ENCODE measurements at regions not wholly inside any gene's neighbourhood (a gene's known extent, or its start where the extent isn't known, plus 50 kb on each side); places are given as distances from the start of the nearest gene placed in this dataset.
"Not testable (repeated sequence)": the region's sequence is repeated elsewhere in the genome, so short reads cannot be mapped to it uniquely, and the experiment has no call there.

- intact Hi-C loops (cut with DNase I, micrococcal nuclease), result no loop called here
- no peak for TF ChIP-seq CTCF (IDR thresholded peaks at IDR 0.05)
- no peak for DNase-seq
- Histone ChIP-seq H3K36me3 (ENCODE audit: low read depth) (no peaks in the 10 kb centered on the region), H3K4me3 (no peak overlapping the region), H3K9me3 (no peaks in the 10 kb centered on the region), H3K4me1 (ENCODE audit: low read depth) (no peaks in the 10 kb centered on the region)
- no peak for ATAC-seq
These were observed 286.3 kb upstream of the CELF2 start for GRCh38 chr10:10731366-10731765.

DNA sequence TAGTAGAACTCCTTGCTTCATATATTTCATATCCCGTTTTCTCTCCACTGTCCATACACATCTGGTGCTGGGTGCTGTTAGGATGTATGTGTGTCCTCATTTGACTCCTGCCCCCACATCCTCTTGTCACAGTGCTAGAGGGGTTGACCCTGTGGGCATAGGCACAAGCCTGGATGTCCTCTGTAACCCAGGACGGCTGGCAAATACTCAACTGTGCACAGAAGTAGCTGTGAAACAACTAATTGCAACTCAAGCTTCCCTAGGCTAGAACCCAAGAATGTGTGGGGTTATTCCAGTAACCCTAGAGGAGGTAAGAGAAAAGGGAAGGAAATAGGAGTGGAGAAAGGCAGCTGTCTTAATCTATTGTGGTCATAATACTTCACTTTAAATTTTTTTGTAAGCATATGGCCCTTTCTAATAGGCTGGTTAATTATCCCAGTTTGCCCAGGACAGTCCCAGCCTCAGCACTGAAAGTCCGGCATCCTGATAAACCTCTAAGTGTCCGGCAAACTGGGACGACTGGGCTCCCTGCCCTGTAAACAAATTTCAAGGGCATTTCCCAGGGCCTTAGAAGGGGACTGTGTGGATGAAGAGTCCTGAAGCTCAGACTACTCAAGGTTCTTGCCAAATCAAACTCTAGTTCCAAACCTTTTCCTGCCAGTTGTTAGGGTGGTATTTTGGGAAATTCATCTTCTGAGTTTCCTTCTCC, 283.2 kb upstream of the CELF2 start:
- intact Hi-C loops (cut with DNase I, micrococcal nuclease), result no loop called here
- no peak for TF ChIP-seq CTCF (IDR thresholded peaks at IDR 0.05)
- H3K36me3 ChIP-seq (ENCODE audit: low read depth), result no peaks in the 10 kb centered on the region
- ATAC-seq, result no peak
- H3K4me1 ChIP-seq (ENCODE audit: low read depth), result no peaks in the 10 kb centered on the region
- no peak for DNase-seq
- H3K9me3 ChIP-seq, result no peaks in the 10 kb centered on the region
- no peak overlapping the region for H3K4me3 ChIP-seq

- DNase-seq, result no peak
- no peak for ATAC-seq
- TF ChIP-seq CTCF (IDR thresholded peaks at IDR 0.05), result no peak
- intact Hi-C loops (cut with DNase I, micrococcal nuclease), result no loop called here
- Histone ChIP-seq H3K4me1 (ENCODE audit: low read depth) (no peaks in the 10 kb centered on the region), H3K4me3 (no peak overlapping the region), H3K9me3 (peaks cover 4% of the 10 kb centered on the region), H3K36me3 (ENCODE audit: low read depth) (no peaks in the 10 kb centered on the region)
These were observed 272.4 kb upstream of the CELF2 start for GRCh38 chr10:10745291-10745690.

GRCh38 chr10:10755490-10755889, 262.2 kb upstream of the CELF2 start:
- H3K4me1 ChIP-seq (ENCODE audit: low read depth), result no peaks in the 10 kb centered on the region
- no peak for TF ChIP-seq CTCF (IDR thresholded peaks at IDR 0.05)
- ATAC-seq (no peak), DNase-seq (no peak)
- H3K36me3 ChIP-seq (ENCODE audit: low read depth), result no peaks in the 10 kb centered on the region
- no peaks in the 10 kb centered on the region for H3K9me3 ChIP-seq
- no peak overlapping the region for H3K4me3 ChIP-seq
- intact Hi-C loops (cut with DNase I, micrococcal nuclease), result no loop called here

- no peaks in the 10 kb centered on the region for H3K4me1 ChIP-seq (ENCODE audit: low read depth)
- ATAC-seq (no peak), DNase-seq (no peak)
- no peak overlapping the region for H3K4me3 ChIP-seq
- H3K36me3 ChIP-seq (ENCODE audit: low read depth), result no peaks in the 10 kb centered on the region
- intact Hi-C loops (cut with DNase I, micrococcal nuclease), result no loop called here
- no peak for TF ChIP-seq CTCF (IDR thresholded peaks at IDR 0.05)
- no peaks in the 10 kb centered on the region for H3K9me3 ChIP-seq
These were observed 259.4 kb upstream of the CELF2 start for GRCh38 chr10:10758306-10758705.

DNA sequence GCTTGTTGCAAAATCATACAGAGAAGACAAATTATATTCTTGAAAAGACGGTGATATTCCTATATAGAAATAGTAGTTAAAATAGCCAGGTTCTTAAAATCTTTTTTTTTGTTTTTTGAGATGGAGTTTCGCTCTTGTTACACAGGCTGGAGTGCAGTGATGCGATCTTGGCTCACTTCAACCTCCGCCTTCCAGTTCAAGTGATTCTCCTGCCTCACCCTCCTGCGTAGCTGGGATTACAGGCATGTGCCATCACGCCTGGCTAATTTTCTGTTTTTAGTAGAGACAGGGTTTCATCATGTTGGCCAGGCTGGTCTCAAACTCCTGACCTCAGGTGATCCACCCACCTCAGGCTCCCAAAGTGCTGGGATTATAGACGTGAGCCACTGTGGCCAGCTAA, 257.9 kb upstream of the CELF2 start:
- DNase-seq; H3K4me1 ChIP-seq (ENCODE audit: low read depth); H3K4me3 ChIP-seq; H3K9me3 ChIP-seq; intact Hi-C loops (cut with DNase I, micrococcal nuclease); ATAC-seq; H3K36me3 ChIP-seq (ENCODE audit: low read depth): not testable (repeated sequence)

All from mucosa of descending colon (tissue), 3 donors.